Ramos (cell line): ENCODE measurements at regions not wholly inside any gene's neighbourhood (a gene's known extent, or its start where the extent isn't known, plus 50 kb on each side); places are given as distances from the start of the nearest gene placed in this dataset.
"Not testable (repeated sequence)": the region's sequence is repeated elsewhere in the genome, so short reads cannot be mapped to it uniquely, and the experiment has no call there.

Experiments
- in situ Hi-C: fragments of 300-500 bp; cut with MboI; formaldehyde crosslinking; loops from one replicate; pipeline ENCODE4 v1.14.3; 2022; ENCODE audit warnings: low sequenced_read_pairs; ENCODE audit not compliant: unreplicated experiment

DNA sequence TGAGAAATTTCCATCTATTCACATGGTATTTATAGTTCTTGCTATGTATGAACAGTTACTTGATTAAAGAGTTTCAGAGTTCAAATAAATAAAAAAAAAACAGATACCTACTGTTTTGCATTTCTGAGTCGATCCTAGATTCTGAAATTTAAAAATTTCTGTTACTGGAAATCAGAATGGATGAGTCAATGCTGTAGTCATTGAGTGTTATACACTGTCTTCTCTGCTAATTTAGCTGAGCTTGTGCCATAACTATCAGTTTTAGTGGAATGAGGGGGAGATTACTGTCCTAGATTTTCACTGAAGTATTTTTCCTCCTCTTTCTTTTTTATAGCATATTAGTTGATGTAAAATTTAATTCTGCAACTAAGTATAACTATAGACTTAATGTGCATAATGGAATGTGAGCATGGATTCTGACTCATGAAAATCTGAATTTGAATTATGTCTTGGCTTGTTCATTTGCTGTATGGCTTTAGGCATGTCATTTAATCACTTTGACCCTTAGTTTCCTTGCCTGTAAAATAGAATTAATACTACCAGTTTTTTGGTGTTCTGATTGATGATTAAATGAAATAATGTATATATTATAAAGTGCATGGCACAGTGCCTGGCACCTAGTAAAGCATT lies 581.5 kb upstream of the CHD1 start:
- in situ Hi-C loops: not testable (repeated sequence)

- in situ Hi-C loops: not testable (repeated sequence)
Measured at GRCh38 chr5:99509064-99509463, 580.3 kb upstream of the CHD1 start.

DNA sequence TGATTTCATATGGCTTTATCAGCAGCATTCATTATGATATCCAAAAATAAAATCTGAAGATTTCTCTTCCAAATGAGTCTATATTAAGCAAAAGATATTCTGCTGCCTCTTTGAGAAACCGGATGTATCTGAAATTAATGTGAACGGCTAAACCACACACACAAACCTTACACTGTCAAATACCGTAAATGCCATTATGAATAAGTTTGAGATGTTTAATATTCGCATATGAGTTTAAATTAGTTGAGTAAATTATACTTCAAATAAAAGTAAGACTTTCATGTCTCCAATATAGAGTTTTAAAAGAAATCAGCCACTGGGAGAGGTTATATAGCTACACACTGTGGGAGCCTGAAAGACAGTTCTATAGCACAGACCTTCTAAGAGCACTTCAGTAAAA lies 566.6 kb upstream of the CHD1 start:
- in situ Hi-C loops: not testable (repeated sequence)

DNA sequence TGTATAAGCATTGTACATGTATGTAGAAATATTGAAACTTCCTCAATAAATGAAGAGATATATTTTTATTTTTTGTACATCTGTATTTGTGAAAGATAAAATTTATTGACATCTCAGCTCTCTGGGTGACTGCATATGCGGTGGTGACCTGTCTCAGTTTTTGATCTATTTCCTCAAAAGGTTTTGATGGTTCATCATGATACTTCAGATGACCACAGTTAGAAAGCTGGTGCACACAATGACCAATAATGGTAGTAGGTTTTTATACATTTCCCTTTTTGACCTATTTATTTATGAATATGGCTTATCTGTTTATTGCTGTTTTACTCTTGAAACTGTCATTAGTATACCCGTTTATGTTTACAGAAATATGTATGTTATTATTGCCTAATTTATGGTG lies 549.6 kb upstream of the CHD1 start:
- in situ Hi-C loops: not testable (repeated sequence)

GRCh38 chr5:99473328-99473727 lies 544.5 kb upstream of the CHD1 start:
- in situ Hi-C loops: not testable (repeated sequence)

DNA sequence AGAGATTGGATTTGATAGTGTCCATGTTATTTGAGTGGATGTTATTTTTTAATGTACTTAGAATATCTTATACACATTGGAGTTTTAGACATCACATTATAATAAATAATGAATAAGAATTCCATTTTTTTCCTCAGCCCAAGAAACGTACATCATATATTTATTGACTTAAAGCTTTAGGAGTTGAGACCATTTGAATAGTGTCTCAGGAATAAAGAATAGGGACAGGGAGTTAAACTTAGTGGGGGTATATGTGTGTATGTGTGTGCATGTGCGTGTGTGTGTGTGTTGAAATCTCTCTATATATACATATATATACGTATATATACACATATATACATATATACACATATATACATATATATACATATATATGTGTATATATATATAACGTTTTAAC lies 542.9 kb upstream of the CHD1 start:
- in situ Hi-C loops: not testable (repeated sequence)

DNA sequence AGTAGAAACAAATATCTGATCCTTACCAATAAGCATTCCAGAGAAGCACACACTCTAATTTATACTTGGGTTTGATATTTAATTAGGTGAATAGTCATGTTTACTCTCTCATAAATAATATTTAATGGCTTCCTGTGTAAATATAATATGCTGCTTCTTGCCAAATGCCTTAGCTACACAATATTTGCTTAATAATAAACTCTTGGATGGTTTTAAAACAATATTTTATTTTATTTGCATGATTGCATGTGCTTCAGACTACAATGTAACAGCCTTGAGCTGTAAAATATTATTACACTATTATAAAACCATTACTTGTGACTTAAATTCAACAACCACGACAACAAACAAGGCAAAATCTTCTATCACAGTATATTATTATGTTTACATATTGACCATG lies 542.4 kb upstream of the CHD1 start:
- in situ Hi-C loops: not testable (repeated sequence)

DNA sequence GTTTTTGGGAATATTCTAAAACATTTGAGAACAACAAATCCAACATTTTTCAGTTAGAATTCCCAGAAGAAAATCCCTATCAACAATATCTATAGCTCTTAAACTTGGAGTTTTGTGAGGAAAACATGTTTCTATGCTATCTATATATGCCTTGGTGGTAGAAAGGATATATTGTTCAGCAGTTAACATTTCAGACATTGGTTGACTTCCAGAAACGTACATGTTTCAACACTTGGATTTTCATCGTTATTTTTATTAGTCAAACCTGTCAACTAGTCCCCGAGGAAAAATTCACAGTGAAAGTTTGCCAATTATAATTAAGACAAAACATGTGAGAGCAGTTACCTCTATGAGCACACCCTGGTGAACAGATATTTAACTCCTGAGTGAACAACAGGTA lies 541.8 kb upstream of the CHD1 start:
- in situ Hi-C loops: not testable (repeated sequence)

GRCh38 chr5:99460701-99461100 lies 531.9 kb upstream of the CHD1 start:
- in situ Hi-C loops: no loop called here

DNA sequence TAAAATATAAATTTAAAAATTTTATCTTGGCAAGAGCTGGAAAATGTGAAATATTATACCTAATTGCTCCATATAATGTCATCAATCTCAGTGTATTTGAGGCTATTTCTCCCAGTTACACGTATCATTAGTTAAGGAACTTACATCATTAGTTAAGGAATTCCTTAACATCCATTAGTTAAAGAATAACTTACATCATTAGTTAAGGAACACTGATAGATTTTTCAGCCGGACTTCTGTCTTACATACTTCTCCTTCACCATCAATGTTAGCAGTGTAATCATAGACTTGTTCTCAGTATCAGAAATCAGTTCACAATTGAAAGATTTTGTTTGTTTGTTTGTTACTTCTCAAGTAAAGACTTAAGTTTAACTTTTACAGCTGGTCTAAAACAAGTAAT lies 524.4 kb upstream of the CHD1 start:
- in situ Hi-C loops: no loop called here

- in situ Hi-C loops: no loop called here
Measured at GRCh38 chr5:99449786-99450185, 521.0 kb upstream of the CHD1 start.

GRCh38 chr5:99445805-99446204 lies 517.0 kb upstream of the CHD1 start:
- in situ Hi-C loops: no loop called here

GRCh38 chr5:99441235-99441634 lies 512.4 kb upstream of the CHD1 start:
- in situ Hi-C loops: no loop called here

DNA sequence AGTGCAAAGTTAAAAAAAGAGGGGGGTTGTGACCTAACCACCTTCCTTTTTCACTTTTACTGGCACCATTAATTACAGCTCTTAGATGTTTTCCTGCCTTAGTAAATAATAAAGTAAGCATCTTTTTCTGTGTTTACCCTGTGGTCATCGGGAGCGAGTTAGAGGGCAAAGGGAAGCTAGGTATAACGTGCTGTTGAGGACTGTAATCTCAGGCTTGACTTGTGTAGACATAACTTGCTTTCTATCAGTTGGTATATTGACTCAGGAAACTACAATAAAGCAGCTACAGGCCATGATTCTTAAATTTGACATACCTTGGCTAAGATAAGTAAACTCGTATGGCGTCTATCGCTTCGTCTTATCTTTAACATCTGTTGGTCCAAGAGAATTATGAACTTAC lies 509.8 kb upstream of the CHD1 start:
- in situ Hi-C loops: no loop called here

DNA sequence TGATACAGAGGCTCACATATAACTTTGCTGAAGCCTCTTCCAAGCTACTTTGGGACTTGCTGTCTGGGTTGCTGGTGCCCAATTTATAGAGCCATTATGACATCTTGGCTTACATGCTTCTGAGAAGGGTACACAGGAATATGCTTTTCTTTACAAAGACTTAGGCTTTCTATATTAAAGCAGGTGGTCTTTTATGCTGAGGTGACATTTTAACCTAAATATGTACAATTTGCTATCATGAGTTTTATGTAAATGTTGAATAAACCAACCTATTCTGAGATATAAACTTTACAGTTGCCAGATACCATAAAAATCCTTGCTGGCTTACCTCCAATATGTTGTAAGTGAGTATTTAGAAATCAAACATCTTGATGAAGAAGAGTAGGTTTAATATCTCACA lies 509.2 kb upstream of the CHD1 start:
- in situ Hi-C loops: no loop called here

DNA sequence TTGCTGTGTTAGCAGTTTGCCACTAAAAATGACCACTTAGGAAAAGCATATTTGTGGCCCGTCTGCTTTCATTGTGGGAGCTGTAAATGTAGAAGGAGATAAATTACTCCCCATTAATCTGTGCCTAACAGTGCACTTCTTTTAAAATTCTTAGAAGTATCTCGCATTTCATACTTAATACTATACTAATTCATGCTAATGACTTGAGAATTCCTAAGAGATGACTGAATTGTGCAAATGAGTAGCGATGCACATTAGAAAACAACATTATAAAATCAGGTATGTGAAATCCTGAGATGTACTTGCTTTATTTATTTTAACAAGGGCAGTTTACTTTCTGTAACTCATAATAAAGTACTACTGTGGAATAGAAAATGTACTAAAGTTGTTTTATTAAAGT lies 494.6 kb upstream of the CHD1 start:
- in situ Hi-C loops: not testable (repeated sequence)

- in situ Hi-C loops: not testable (repeated sequence)
Measured at GRCh38 chr5:99418640-99419039, 489.8 kb upstream of the CHD1 start.

DNA sequence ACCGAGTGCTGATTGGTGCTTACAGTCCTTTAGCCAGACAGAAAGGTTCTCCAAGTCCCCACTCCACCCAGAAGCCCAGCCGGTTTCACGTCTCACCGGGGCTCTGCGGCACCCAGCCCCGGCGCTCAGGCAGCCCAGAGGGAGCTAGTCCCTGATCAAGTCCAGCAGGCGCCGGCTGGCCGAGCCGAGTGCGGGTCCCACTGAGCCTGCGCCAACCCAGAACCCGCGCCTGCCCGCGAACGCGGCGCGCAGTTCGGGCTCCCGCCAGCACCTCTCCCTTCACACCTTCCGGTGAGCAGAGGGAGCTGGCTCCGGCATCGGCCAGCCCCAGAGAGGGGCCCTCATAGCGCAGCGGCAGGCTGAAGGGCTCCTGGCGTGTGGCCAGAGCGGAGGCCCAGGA lies 481.6 kb upstream of the CHD1 start:
- in situ Hi-C loops: not testable (repeated sequence)

DNA sequence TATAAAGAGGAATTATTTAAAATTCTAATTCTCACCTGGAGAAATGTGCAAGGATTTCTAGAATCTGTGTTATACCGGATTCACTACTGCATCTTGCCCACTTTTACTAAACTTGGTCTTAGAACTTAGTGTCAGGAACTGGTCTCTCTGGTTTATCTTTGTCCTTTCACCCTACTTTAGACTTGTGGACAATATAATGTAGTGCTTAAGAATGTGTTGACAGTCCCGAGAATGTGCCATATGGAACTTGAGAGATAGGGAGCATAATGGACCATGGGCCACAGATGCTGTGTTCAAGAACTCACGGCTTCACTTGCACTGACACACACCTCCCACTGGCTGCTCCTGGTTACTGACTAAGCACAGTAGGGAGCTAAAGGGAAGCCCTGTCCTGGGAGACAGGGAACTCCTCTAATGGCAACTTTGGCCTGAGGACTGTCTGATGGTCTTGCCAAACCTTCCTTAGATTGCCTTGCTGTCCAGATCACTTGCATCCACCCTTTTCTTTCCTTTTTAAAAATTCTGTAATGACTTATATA lies 476.0 kb upstream of the CHD1 start:
- in situ Hi-C loops: not testable (repeated sequence)

DNA sequence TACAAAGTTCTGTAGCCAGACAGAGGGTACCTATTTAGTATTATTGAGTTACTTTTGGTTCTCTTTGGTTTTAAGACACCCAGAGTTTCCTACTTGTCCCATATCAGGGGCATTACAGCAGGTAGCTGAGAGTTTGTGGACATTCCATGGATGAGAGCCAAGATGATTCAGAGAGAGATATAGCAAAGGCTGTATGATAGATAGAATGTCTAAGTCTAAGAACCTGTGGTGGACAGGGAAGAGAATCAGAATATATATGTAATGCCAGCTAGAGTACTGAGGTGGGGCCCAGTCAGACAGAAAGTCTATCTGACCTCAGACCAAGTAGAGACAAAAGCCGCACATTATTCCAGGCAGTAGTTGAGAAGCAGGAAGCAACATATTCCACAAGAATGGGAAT lies 471.8 kb upstream of the CHD1 start:
- in situ Hi-C loops: not testable (repeated sequence)

- in situ Hi-C loops: no loop called here
Measured at GRCh38 chr5:99398976-99399375, 470.2 kb upstream of the CHD1 start.

- in situ Hi-C loops: no loop called here
Measured at GRCh38 chr5:99386406-99387077, 457.7 kb upstream of the CHD1 start.
